Testis (tissue), 2 donors: ENCODE measurements at regions not wholly inside any gene's neighbourhood (a gene's known extent, or its start where the extent isn't known, plus 50 kb on each side); places are given as distances from the start of the nearest gene placed in this dataset.

Experiments
- CTCF ChIP-seq, 3 experiments: fragments of 450-650 bp in 2 of 3; fragments of 200-600 bp in 1 of 3; sonication (generic) in 1 of 3; IDR thresholded peaks; one replicate each; pipeline ENCODE4 v1.5.1; 2016 to 2019; ENCODE audit warnings: antibody characterized with exemption in 3 of 3, mild to moderate bottlenecking in 2 of 3, moderate library complexity in 1 of 3
- POLR2A ChIP-seq: fragments of 450-650 bp; IDR thresholded peaks from one replicate; pipeline ENCODE4 v1.6.1; 2017; ENCODE audit warnings: antibody characterized with exemption, mild to moderate bottlenecking, moderate library complexity

GRCh38 chr5:174828804-174829510 lies 104.6 kb downstream of the MSX2 start:
- no peak for TF ChIP-seq CTCF (IDR thresholded peaks at IDR 0.05)
- no peak for TF ChIP-seq POLR2A
